H1 (cell line): ENCODE measurements at regions not wholly inside any gene's neighbourhood (a gene's known extent, or its start where the extent isn't known, plus 50 kb on each side); places are given as distances from the start of the nearest gene placed in this dataset.

Source experiments
- CBX5 ChIP-seq: fragments of 300-800, 300-1000 bp; sonication (generic); IDR thresholded peaks from 2 replicates; pipeline ENCODE4 v1.7.1; 2016; ENCODE audit warnings: antibody characterized with exemption, low read length, low read depth
- GTF2F1 ChIP-seq: IDR thresholded peaks from 2 replicates; pipeline ENCODE4 v1.6.1; 2012; ENCODE audit warnings: low read depth, low read length, improper control_type of control experiment, borderline replicate concordance
- KDM1A ChIP-seq: fragments of 200-600, 300-600 bp; sonication (generic); IDR thresholded peaks from 2 replicates; pipeline ENCODE4 v1.7.1; 2016; ENCODE audit warnings: mild to moderate bottlenecking, low read length, borderline replicate concordance
- KDM4A ChIP-seq: IDR thresholded peaks from one replicate; pipeline ENCODE4 v1.7.1; 2012; ENCODE audit warnings: low read depth, mild to moderate bottlenecking, moderate library complexity, low read length, inconsistent platforms; ENCODE audit not compliant: severe bottlenecking
- SRF ChIP-seq: IDR thresholded peaks from 2 replicates; pipeline ENCODE4 v1.6.1; 2011; ENCODE audit warnings: mild to moderate bottlenecking, low read depth, low read length, moderate library complexity

GRCh38 chr7:153188161-153188560 is 428.6 kb downstream of the ACTR3B start (continued):
- no peak for TF ChIP-seq SRF
- TF ChIP-seq KDM1A = no peak
- TF ChIP-seq CBX5 = no peak
- TF ChIP-seq GTF2F1 = no peak
- TF ChIP-seq KDM4A = no peak
